GM19397 (cell line): ENCODE measurements at regions not wholly inside any gene's neighbourhood (a gene's known extent, or its start where the extent isn't known, plus 50 kb on each side); places are given as distances from the start of the nearest gene placed in this dataset.
"Not testable (repeated sequence)": the region's sequence is repeated elsewhere in the genome, so short reads cannot be mapped to it uniquely, and the experiment has no call there.

Source experiments
- ATAC-seq: cut with Tn5 transposase; IDR thresholded peaks from one replicate; pipeline ENCODE4 v1.9.1; 2021; ENCODE audit warnings: mild to moderate bottlenecking, moderate library complexity; ENCODE audit not compliant: unreplicated experiment

GRCh38 chr4:177791188-177791587 lies 349.0 kb upstream of the AGA start:
- no peak for ATAC-seq

GRCh38 chr4:177796841-177797240 lies 354.6 kb upstream of the AGA start:
- ATAC-seq, result no peak

- ATAC-seq, result no peak
Measured at GRCh38 chr4:177798161-177798560, 355.9 kb upstream of the AGA start.

GRCh38 chr4:177802162-177802561 lies 359.9 kb upstream of the AGA start:
- no peak for ATAC-seq

- no peak for ATAC-seq
Measured at GRCh38 chr4:177802661-177803060, 360.4 kb upstream of the AGA start.

- ATAC-seq, result no peak
Measured at GRCh38 chr4:177803151-177803550, 360.9 kb upstream of the AGA start.

GRCh38 chr4:177809791-177810190 lies 367.6 kb upstream of the AGA start:
- no peak for ATAC-seq

- no peak for ATAC-seq
Measured at GRCh38 chr4:177810220-177810619, 368.0 kb upstream of the AGA start.

- not testable (repeated sequence) for ATAC-seq
Measured at GRCh38 chr4:177818392-177818791, 376.2 kb upstream of the AGA start.

GRCh38 chr4:177826973-177827372 lies 384.7 kb upstream of the AGA start:
- ATAC-seq, result no peak

- ATAC-seq, result no peak
Measured at GRCh38 chr4:177841258-177841657, 399.0 kb upstream of the AGA start.

GRCh38 chr4:177853229-177853628 lies 411.0 kb upstream of the AGA start:
- ATAC-seq, result no peak

GRCh38 chr4:177855507-177856197 lies 413.4 kb upstream of the AGA start:
- ATAC-seq, result no peak

- ATAC-seq, result no peak
Measured at GRCh38 chr4:177860171-177860570, 417.9 kb upstream of the AGA start.

GRCh38 chr4:177861551-177862094 lies 419.4 kb upstream of the AGA start:
- no peak for ATAC-seq

- ATAC-seq, result no peak
Measured at GRCh38 chr4:177862541-177863176, 420.4 kb upstream of the AGA start.

GRCh38 chr4:177879851-177880250 lies 437.6 kb upstream of the AGA start:
- no peak for ATAC-seq

- ATAC-seq, result no peak
Measured at GRCh38 chr4:177895136-177895535, 452.9 kb upstream of the AGA start.

GRCh38 chr4:177901786-177902185 lies 459.5 kb upstream of the AGA start:
- ATAC-seq, result no peak

GRCh38 chr4:177902386-177902785 lies 460.1 kb upstream of the AGA start:
- ATAC-seq, result no peak

- ATAC-seq, result no peak
Measured at GRCh38 chr4:177907736-177908424, 465.6 kb upstream of the AGA start.

- ATAC-seq, result no peak
Measured at GRCh38 chr4:177921715-177922114, 479.5 kb upstream of the AGA start.
